ENCODE measurements at regions not wholly inside any gene's neighbourhood (a gene's known extent, or its start where the extent isn't known, plus 50 kb on each side); places are given as distances from the start of the nearest gene placed in this dataset.
"Not testable (repeated sequence)": the region's sequence is repeated elsewhere in the genome, so short reads cannot be mapped to it uniquely, and the experiment has no call there.

GRCh38 chr12:46627686-46628085, 198.1 kb downstream of the SLC38A4 start:
- no peak for DNase-seq (ENCODE audit: low read depth in 2 of 2)

- DNase-seq (ENCODE audit: low read depth in 2 of 2), result not testable (repeated sequence)
These were observed 206.3 kb downstream of the SLC38A4 start for GRCh38 chr12:46619474-46619873.

GRCh38 chr12:46617737-46618136, 208.1 kb downstream of the SLC38A4 start:
- DNase-seq (ENCODE audit: low read depth in 2 of 2), result not testable (repeated sequence)

- no peak for DNase-seq (ENCODE audit: low read depth in 2 of 2)
These were observed 208.6 kb downstream of the SLC38A4 start for GRCh38 chr12:46617167-46617566.

- DNase-seq (ENCODE audit: low read depth in 2 of 2), result no peak
These were observed 215.0 kb downstream of the SLC38A4 start for GRCh38 chr12:46610754-46611153.

- DNase-seq (ENCODE audit: low read depth in 2 of 2), result no peak
These were observed 216.1 kb downstream of the SLC38A4 start for GRCh38 chr12:46609674-46610073.

- no peak for DNase-seq (ENCODE audit: low read depth in 2 of 2)
These were observed 216.5 kb downstream of the SLC38A4 start for GRCh38 chr12:46609273-46609623.

GRCh38 chr12:46608431-46609272, 217.1 kb downstream of the SLC38A4 start:
- no peak for DNase-seq (ENCODE audit: low read depth in 2 of 2)

GRCh38 chr12:46604684-46605083, 221.1 kb downstream of the SLC38A4 start:
- DNase-seq (ENCODE audit: low read depth in 2 of 2), result no peak

GRCh38 chr12:46603776-46604456, 221.9 kb downstream of the SLC38A4 start:
- no peak for DNase-seq (ENCODE audit: low read depth in 2 of 2)

- DNase-seq (ENCODE audit: low read depth in 2 of 2), result no peak
These were observed 223.3 kb downstream of the SLC38A4 start for GRCh38 chr12:46602474-46602873.

GRCh38 chr12:46590991-46591703, 218.6 kb upstream of the SLC38A2 start:
- DNase-seq (ENCODE audit: low read depth in 2 of 2), result no peak

GRCh38 chr12:46585854-46586621, 213.5 kb upstream of the SLC38A2 start:
- DNase-seq (ENCODE audit: low read depth in 2 of 2), result no peak

- DNase-seq (ENCODE audit: low read depth in 2 of 2), result not testable (repeated sequence)
These were observed 211.5 kb upstream of the SLC38A2 start for GRCh38 chr12:46584098-46584497.

GRCh38 chr12:46581990-46582389, 209.4 kb upstream of the SLC38A2 start:
- not testable (repeated sequence) for DNase-seq (ENCODE audit: low read depth in 2 of 2)

- DNase-seq (ENCODE audit: low read depth in 2 of 2), result no peak
These were observed 207.9 kb upstream of the SLC38A2 start for GRCh38 chr12:46580445-46580844.

- DNase-seq (ENCODE audit: low read depth in 2 of 2), result no peak
These were observed 206.9 kb upstream of the SLC38A2 start for GRCh38 chr12:46579474-46579873.

- DNase-seq (ENCODE audit: low read depth in 2 of 2), result no peak
These were observed 205.8 kb upstream of the SLC38A2 start for GRCh38 chr12:46578190-46578982.

- DNase-seq (ENCODE audit: low read depth in 2 of 2), result no peak
These were observed 204.6 kb upstream of the SLC38A2 start for GRCh38 chr12:46577063-46577776.

GRCh38 chr12:46574847-46575246, 202.3 kb upstream of the SLC38A2 start:
- no peak for DNase-seq (ENCODE audit: low read depth in 2 of 2)

- no peak for DNase-seq (ENCODE audit: low read depth in 2 of 2)
These were observed 200.7 kb upstream of the SLC38A2 start for GRCh38 chr12:46573347-46573658.

Data from stimulated activated CD4-positive, alpha-beta T cell treated with anti-CD3 and anti-CD28 coated beads, Interleukin-1b, Interleukin-23, amount 100 ng/mL, for 4 hours (primary cell).